Mesenchymal stem cell (in vitro differentiated cells and primary cell): ENCODE measurements at regions not wholly inside any gene's neighbourhood (a gene's known extent, or its start where the extent isn't known, plus 50 kb on each side); places are given as distances from the start of the nearest gene placed in this dataset.

Experiments
- DNase-seq: peaks from one replicate; pipeline ENCODE4 v3.0.0-alpha.2; 2013
- H2AFZ ChIP-seq: one replicate; pipeline ENCODE4 v1.6.1; 2013; ENCODE audit warnings: low read depth, mild to moderate bottlenecking, control low read depth, inconsistent platforms, low read length, moderate library complexity
- H2AK5ac ChIP-seq: 2 replicates; pipeline ENCODE4 v1.6.1; 2013; ENCODE audit warnings: low read length, moderate library complexity, mild to moderate bottlenecking, inconsistent platforms; ENCODE audit not compliant: severe bottlenecking
- H2BK120ac ChIP-seq: one replicate; pipeline ENCODE4 v1.6.1; 2013; ENCODE audit warnings: low read depth, mild to moderate bottlenecking, inconsistent platforms, low read length, moderate library complexity
- H2BK12ac ChIP-seq, 2 experiments: one replicate each; pipeline ENCODE4 v1.6.1; 2013; ENCODE audit warnings: inconsistent platforms in 2 of 2, low read length in 2 of 2, mild to moderate bottlenecking in 2 of 2, moderate library complexity in 2 of 2, control low read depth in 1 of 2
- H2BK15ac ChIP-seq: one replicate; pipeline ENCODE4 v1.6.1; 2013; ENCODE audit warnings: mild to moderate bottlenecking, low read depth, inconsistent platforms; ENCODE audit not compliant: poor library complexity, severe bottlenecking
- H2BK5ac ChIP-seq: 2 replicates; pipeline ENCODE4 v1.6.1; 2013; ENCODE audit warnings: low read depth, mild to moderate bottlenecking, low read length, control low read depth, inconsistent platforms; ENCODE audit not compliant: poor library complexity, severe bottlenecking
- H3K14ac ChIP-seq, 2 experiments: one replicate each; pipeline ENCODE4 v1.6.1; 2013; ENCODE audit warnings: inconsistent platforms in 2 of 2, low read length in 2 of 2, control low read depth in 1 of 2, mild to moderate bottlenecking in 1 of 2, moderate library complexity in 1 of 2
- H3K18ac ChIP-seq, 2 experiments: one replicate each; pipeline ENCODE4 v1.6.1; 2013; ENCODE audit warnings: inconsistent platforms in 2 of 2, low read length in 2 of 2, control low read depth in 1 of 2, low read depth in 1 of 2, mild to moderate bottlenecking in 1 of 2
- H3K23ac ChIP-seq, 2 experiments: one replicate each; pipeline ENCODE4 v1.6.1; 2013; ENCODE audit warnings: inconsistent platforms in 2 of 2, low read length in 2 of 2, mild to moderate bottlenecking in 2 of 2, moderate library complexity in 2 of 2, control low read depth in 1 of 2
- H3K27ac ChIP-seq: 2 replicates; pipeline ENCODE4 v1.5.1; 2013; ENCODE audit warnings: mild to moderate bottlenecking, moderate library complexity, low read length, control low read depth, inconsistent platforms; ENCODE audit not compliant: poor library complexity, severe bottlenecking
- H3K27me3 ChIP-seq, 2 experiments: 2 replicates each; pipeline versions ENCODE4 v1.6.1 to v1.7.0; 2013; ENCODE audit warnings: low read length in 2 of 2, mild to moderate bottlenecking in 2 of 2, moderate library complexity in 2 of 2, control low read depth in 1 of 2, inconsistent platforms in 1 of 2; ENCODE audit not compliant: control insufficient read depth in 1 of 2, insufficient read depth in 1 of 2
- H3K36me3 ChIP-seq, 2 experiments: 2 replicates each; pipeline versions ENCODE4 v1.6.1 to v1.7.0; 2013; ENCODE audit warnings: low read length in 2 of 2, control low read depth in 1 of 2, inconsistent platforms in 1 of 2, low read depth in 1 of 2, mild to moderate bottlenecking in 1 of 2; ENCODE audit not compliant: insufficient read depth in 2 of 2, control insufficient read depth in 1 of 2
- H3K4ac ChIP-seq, 2 experiments: one replicate each; pipeline ENCODE4 v1.6.1; 2013; ENCODE audit warnings: inconsistent platforms in 2 of 2, low read length in 2 of 2, mild to moderate bottlenecking in 2 of 2, moderate library complexity in 2 of 2, control low read depth in 1 of 2, low read depth in 1 of 2
- H3K4me1 ChIP-seq: 2 replicates; pipeline ENCODE4 v1.6.1; 2013; ENCODE audit warnings: low read depth, low read length, control low read depth; ENCODE audit not compliant: control insufficient read depth, insufficient read depth
- H3K4me2 ChIP-seq: 2 replicates; pipeline ENCODE4 v1.6.1; 2013; ENCODE audit warnings: low read length, mild to moderate bottlenecking, inconsistent platforms; ENCODE audit not compliant: poor library complexity, severe bottlenecking
- H3K4me3 ChIP-seq, 2 experiments: 2 replicates each; pipeline versions ENCODE4 v1.5.1 to v1.7.0; 2013; ENCODE audit warnings: low read length in 2 of 2, mild to moderate bottlenecking in 2 of 2, control low read depth in 1 of 2, low read depth in 1 of 2; ENCODE audit not compliant: insufficient read depth in 1 of 2
- H3K79me1 ChIP-seq: replicated peaks from 2 replicates; pipeline ENCODE4 v1.6.1; 2013; ENCODE audit warnings: mild to moderate bottlenecking, control low read depth, low read length, inconsistent platforms; ENCODE audit not compliant: poor library complexity, severe bottlenecking
- H3K9ac ChIP-seq: 2 replicates; pipeline ENCODE4 v1.7.0; 2013; ENCODE audit warnings: mild to moderate bottlenecking, low read length, moderate library complexity
- H3K9me3 ChIP-seq: 2 replicates; pipeline ENCODE4 v1.7.0; 2013; ENCODE audit warnings: mild to moderate bottlenecking, low read length; ENCODE audit not compliant: control insufficient read depth
- H4K8ac ChIP-seq: one replicate; pipeline ENCODE4 v1.6.1; 2013; ENCODE audit warnings: inconsistent platforms, mild to moderate bottlenecking, low read length, moderate library complexity
- H4K91ac ChIP-seq: one replicate; pipeline ENCODE4 v1.6.1; 2013; ENCODE audit warnings: mild to moderate bottlenecking, low read length, inconsistent platforms
- WGBS: methylation state at CpG from one replicate; pipeline ENCODE4 v1.1.7; 2013; ENCODE audit warnings: mixed read lengths; 5-methylcytosine and 5-hydroxymethylcytosine counted together

- H2BK12ac ChIP-seq = no peak overlapping the region
- no peak overlapping the region for H3K4ac ChIP-seq
- H2AK5ac ChIP-seq = no peak overlapping the region
- no peak for DNase-seq
- no peak overlapping the region for H3K18ac ChIP-seq
- no peak overlapping the region for H3K27ac ChIP-seq
- no peak overlapping the region for H2AFZ ChIP-seq
- H3K4me2 ChIP-seq = no peak overlapping the region
- no peak overlapping the region for H2BK120ac ChIP-seq
- H3K36me3 ChIP-seq = no peaks in the 10 kb centered on the region
- H3K14ac ChIP-seq = no peak overlapping the region
- no peak overlapping the region for H3K9ac ChIP-seq
- no peak overlapping the region for H4K91ac ChIP-seq
- H3K27me3 ChIP-seq = no peaks in the 10 kb centered on the region
- H4K8ac ChIP-seq = no peak overlapping the region
- no peaks in the 10 kb centered on the region for H3K79me1 ChIP-seq
- no peak overlapping the region for H2BK5ac ChIP-seq
- 100% methylated on average over 1 of the region's 1 CpG for WGBS
- H3K9me3 ChIP-seq = no peaks in the 10 kb centered on the region
- no peak overlapping the region for H3K23ac ChIP-seq
- H3K4me1 ChIP-seq = no peaks in the 10 kb centered on the region
- no peak overlapping the region for H3K4me3 ChIP-seq
- H2BK15ac ChIP-seq = no peak overlapping the region
Measured at GRCh38 chr6:115873901-115874300, 186.8 kb downstream of the FRK start.

- H2BK5ac ChIP-seq = no peak overlapping the region
- no peak overlapping the region for H2BK15ac ChIP-seq
- H3K14ac ChIP-seq = no peak overlapping the region
- no peak overlapping the region for H3K23ac ChIP-seq
- no peak overlapping the region for H2BK120ac ChIP-seq
- no peak overlapping the region for H3K4me3 ChIP-seq
- no peak overlapping the region for H3K9ac ChIP-seq
- no peak overlapping the region for H3K27ac ChIP-seq
- H3K4ac ChIP-seq = no peak overlapping the region
- no peak overlapping the region for H4K8ac ChIP-seq
- no peak overlapping the region for H4K91ac ChIP-seq
- no peak overlapping the region for H2AFZ ChIP-seq
- H3K9me3 ChIP-seq = no peaks in the 10 kb centered on the region
- H3K4me1 ChIP-seq = no peaks in the 10 kb centered on the region
- DNase-seq = no peak
- 74% methylated on average over 4 of the region's 4 CpGs for WGBS
- no peak overlapping the region for H2BK12ac ChIP-seq
- H2AK5ac ChIP-seq = no peak overlapping the region
- no peaks in the 10 kb centered on the region for H3K27me3 ChIP-seq
- H3K79me1 ChIP-seq = no peaks in the 10 kb centered on the region
- H3K18ac ChIP-seq = no peak overlapping the region
- H3K4me2 ChIP-seq = no peak overlapping the region
- H3K36me3 ChIP-seq = no peaks in the 10 kb centered on the region
Measured at GRCh38 chr6:115870464-115870863, 190.2 kb downstream of the FRK start.

GRCh38 chr6:115865914-115866313 is 194.8 kb downstream of the FRK start:
- Histone ChIP-seq H3K14ac (no peak overlapping the region), H3K27ac (no peak overlapping the region), H3K4me2 (no peak overlapping the region), H3K23ac (no peak overlapping the region), H3K4me1 (no peaks in the 10 kb centered on the region), H4K8ac (no peak overlapping the region), H3K9me3 (no peaks in the 10 kb centered on the region), H2BK5ac (no peak overlapping the region), H3K4ac (no peak overlapping the region), H2BK15ac (no peak overlapping the region), H3K9ac (no peak overlapping the region), H2BK12ac (no peak overlapping the region), H3K36me3 (no peaks in the 10 kb centered on the region), H3K27me3 (no peaks in the 10 kb centered on the region), H2AFZ (no peak overlapping the region), H2AK5ac (no peak overlapping the region), H3K18ac (no peak overlapping the region), H4K91ac (no peak overlapping the region), H3K79me1 (no peaks in the 10 kb centered on the region), H2BK120ac (no peak overlapping the region), H3K4me3 (no peak overlapping the region)
- WGBS = 94% methylated on average over 2 of the region's 2 CpGs
- DNase-seq = no peak

DNA sequence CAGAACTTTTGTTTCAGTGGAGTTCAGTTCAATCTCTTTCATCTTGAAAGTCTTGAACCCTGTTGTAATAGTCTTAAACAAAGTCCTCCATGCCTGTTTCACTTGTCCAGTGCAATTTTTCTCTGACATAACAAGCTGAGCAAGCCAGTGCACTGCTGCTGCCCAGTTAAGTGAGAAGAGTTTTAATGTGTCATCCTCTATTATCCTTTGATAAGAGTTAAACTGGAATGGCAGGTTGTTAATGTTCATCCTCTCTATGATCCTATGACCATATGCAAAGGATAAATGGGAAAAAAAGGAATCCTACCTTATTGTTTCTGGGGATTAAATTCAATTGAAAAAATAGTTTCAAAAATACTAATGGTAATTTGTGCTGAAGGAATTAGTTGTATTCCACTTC is 197.5 kb downstream of the FRK start:
- H4K91ac ChIP-seq = no peak overlapping the region
- H3K4ac ChIP-seq = no peak overlapping the region
- no peak overlapping the region for H3K4me2 ChIP-seq
- no peaks in the 10 kb centered on the region for H3K27me3 ChIP-seq
- no peak overlapping the region for H3K4me3 ChIP-seq
- H3K36me3 ChIP-seq = no peaks in the 10 kb centered on the region
- no peaks in the 10 kb centered on the region for H3K79me1 ChIP-seq
- H3K9ac ChIP-seq = no peak overlapping the region
- no peak overlapping the region for H2BK120ac ChIP-seq
- no peak overlapping the region for H3K14ac ChIP-seq
- no peaks in the 10 kb centered on the region for H3K9me3 ChIP-seq
- no peak overlapping the region for H3K18ac ChIP-seq
- DNase-seq = no peak
- H2AFZ ChIP-seq = no peak overlapping the region
- no peak overlapping the region for H3K27ac ChIP-seq
- no peak overlapping the region for H2AK5ac ChIP-seq
- H4K8ac ChIP-seq = no peak overlapping the region
- H2BK5ac ChIP-seq = no peak overlapping the region
- H3K23ac ChIP-seq = no peak overlapping the region
- no peak overlapping the region for H2BK15ac ChIP-seq
- no peak overlapping the region for H2BK12ac ChIP-seq
- no peaks in the 10 kb centered on the region for H3K4me1 ChIP-seq
